HG02759 (cell line): ENCODE measurements at regions not wholly inside any gene's neighbourhood (a gene's known extent, or its start where the extent isn't known, plus 50 kb on each side); places are given as distances from the start of the nearest gene placed in this dataset.

Experiments used
- ATAC-seq: cut with Tn5 transposase; IDR thresholded peaks from one replicate; pipeline ENCODE4 v1.9.1; 2021; ENCODE audit warnings: mild to moderate bottlenecking, moderate library complexity; ENCODE audit not compliant: unreplicated experiment

GRCh38 chr18:78836838-78837237, 142.8 kb upstream of the SALL3 start:
- ATAC-seq: no peak

GRCh38 chr18:78837754-78838153, 141.9 kb upstream of the SALL3 start:
- ATAC-seq: no peak

- ATAC-seq: no peak
These were observed 141.4 kb upstream of the SALL3 start for GRCh38 chr18:78838183-78838582.

- ATAC-seq: no peak
These were observed 130.6 kb upstream of the SALL3 start for GRCh38 chr18:78849046-78849445.

- ATAC-seq: no peak
These were observed 130.2 kb upstream of the SALL3 start for GRCh38 chr18:78849458-78849857.

GRCh38 chr18:78853341-78853740, 126.3 kb upstream of the SALL3 start:
- no peak for ATAC-seq

GRCh38 chr18:78855188-78855587, 124.4 kb upstream of the SALL3 start:
- no peak for ATAC-seq

- no peak for ATAC-seq
These were observed 122.9 kb upstream of the SALL3 start for GRCh38 chr18:78856569-78857313.

GRCh38 chr18:78857314-78858150, 122.1 kb upstream of the SALL3 start:
- ATAC-seq: no peak

GRCh38 chr18:78859686-78860085, 119.9 kb upstream of the SALL3 start:
- no peak for ATAC-seq

- ATAC-seq: no peak
These were observed 119.5 kb upstream of the SALL3 start for GRCh38 chr18:78860117-78860516.

- no peak for ATAC-seq
These were observed 118.5 kb upstream of the SALL3 start for GRCh38 chr18:78861116-78861515.

GRCh38 chr18:78861706-78862105, 117.9 kb upstream of the SALL3 start:
- ATAC-seq: no peak

- ATAC-seq: no peak
These were observed 117.2 kb upstream of the SALL3 start for GRCh38 chr18:78862395-78862794.

- no peak for ATAC-seq
These were observed 114.5 kb upstream of the SALL3 start for GRCh38 chr18:78865056-78865598.

GRCh38 chr18:78865771-78866310, 113.8 kb upstream of the SALL3 start:
- ATAC-seq: no peak

GRCh38 chr18:78867131-78867530, 112.5 kb upstream of the SALL3 start:
- no peak for ATAC-seq

- no peak for ATAC-seq
These were observed 111.0 kb upstream of the SALL3 start for GRCh38 chr18:78868330-78869316.

- no peak for ATAC-seq
These were observed 108.0 kb upstream of the SALL3 start for GRCh38 chr18:78871618-78872017.

- no peak for ATAC-seq
These were observed 105.6 kb upstream of the SALL3 start for GRCh38 chr18:78873926-78874500.
